ENCODE measurements at regions not wholly inside any gene's neighbourhood (a gene's known extent, or its start where the extent isn't known, plus 50 kb on each side); places are given as distances from the start of the nearest gene placed in this dataset.

DNA sequence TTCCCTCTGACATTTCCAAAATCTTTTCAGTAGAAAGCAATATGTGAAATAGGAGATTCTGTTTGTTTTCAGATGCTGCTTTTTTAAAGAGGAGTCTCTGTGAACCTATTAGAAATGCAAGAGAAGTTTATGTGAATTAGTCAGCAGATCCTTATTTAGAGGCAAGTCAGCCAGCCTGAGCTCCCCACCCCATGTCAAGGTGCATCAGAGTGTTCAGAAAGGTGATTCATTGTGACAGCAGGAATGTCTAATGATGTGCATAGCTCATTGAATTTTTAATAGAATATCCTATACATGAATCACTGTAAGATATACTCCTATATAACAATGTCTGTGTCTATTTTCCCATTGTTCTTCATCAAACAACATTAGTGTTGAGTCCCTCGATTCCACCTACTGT, 1222.4 kb upstream of the USP15 start:
- Histone ChIP-seq H3K27me3 (ENCODE audit: low read depth, low read length) (no peaks in the 10 kb centered on the region), H3K36me3 (replicated peaks; ENCODE audit: low read depth, low read length) (no peaks in the 10 kb centered on the region), H3K4me1 (ENCODE audit: low read length) (no peaks in the 10 kb centered on the region), H4K20me1 (ENCODE audit: insufficient read depth, low read length) (no peaks in the 10 kb centered on the region), H3K79me2 (ENCODE audit: low read length) (no peaks in the 10 kb centered on the region), H3K9me3 (ENCODE audit: insufficient read depth, low read length) (no peaks in the 10 kb centered on the region), H3K27ac (ENCODE audit: low read length) (no peak overlapping the region), H3K9ac (ENCODE audit: low read length) (no peak overlapping the region), H3K4me3 (ENCODE audit: low read length) (no peak overlapping the region), H2AFZ (ENCODE audit: low read depth, low read length) (no peak overlapping the region), H3K4me2 (ENCODE audit: low read length) (no peak overlapping the region)
- TF ChIP-seq, protein P1, sequence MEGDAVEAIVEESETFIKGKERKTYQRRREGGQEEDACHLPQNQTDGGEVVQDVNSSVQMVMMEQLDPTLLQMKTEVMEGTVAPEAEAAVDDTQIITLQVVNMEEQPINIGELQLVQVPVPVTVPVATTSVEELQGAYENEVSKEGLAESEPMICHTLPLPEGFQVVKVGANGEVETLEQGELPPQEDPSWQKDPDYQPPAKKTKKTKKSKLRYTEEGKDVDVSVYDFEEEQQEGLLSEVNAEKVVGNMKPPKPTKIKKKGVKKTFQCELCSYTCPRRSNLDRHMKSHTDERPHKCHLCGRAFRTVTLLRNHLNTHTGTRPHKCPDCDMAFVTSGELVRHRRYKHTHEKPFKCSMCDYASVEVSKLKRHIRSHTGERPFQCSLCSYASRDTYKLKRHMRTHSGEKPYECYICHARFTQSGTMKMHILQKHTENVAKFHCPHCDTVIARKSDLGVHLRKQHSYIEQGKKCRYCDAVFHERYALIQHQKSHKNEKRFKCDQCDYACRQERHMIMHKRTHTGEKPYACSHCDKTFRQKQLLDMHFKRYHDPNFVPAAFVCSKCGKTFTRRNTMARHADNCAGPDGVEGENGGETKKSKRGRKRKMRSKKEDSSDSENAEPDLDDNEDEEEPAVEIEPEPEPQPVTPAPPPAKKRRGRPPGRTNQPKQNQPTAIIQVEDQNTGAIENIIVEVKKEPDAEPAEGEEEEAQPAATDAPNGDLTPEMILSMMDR (IDR thresholded peaks at IDR 0.05; ENCODE audit: low read depth, low read length) = no peak

DNA sequence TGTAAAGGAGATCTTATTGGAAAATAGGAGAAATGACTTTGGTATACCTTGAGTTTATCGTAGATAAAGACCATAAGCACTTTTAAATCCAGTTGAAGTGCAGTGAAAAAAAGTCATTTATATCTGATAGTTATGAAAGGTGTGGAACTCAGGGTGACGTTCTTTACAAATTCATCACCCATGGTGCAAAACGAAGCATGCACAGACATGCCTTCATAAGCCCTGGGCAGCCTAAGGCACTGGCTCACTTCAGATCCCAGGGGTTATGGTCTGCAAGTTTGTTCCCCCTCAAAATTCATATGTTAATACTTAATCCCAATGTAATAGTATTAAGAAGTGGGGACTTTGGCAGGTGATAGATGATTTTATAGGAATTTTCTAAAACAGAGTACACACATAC, 1216.4 kb upstream of the USP15 start:
- no peak overlapping the region for H2AFZ ChIP-seq (ENCODE audit: low read depth, low read length)
- H3K27ac ChIP-seq (ENCODE audit: low read length) = no peak overlapping the region

DNA sequence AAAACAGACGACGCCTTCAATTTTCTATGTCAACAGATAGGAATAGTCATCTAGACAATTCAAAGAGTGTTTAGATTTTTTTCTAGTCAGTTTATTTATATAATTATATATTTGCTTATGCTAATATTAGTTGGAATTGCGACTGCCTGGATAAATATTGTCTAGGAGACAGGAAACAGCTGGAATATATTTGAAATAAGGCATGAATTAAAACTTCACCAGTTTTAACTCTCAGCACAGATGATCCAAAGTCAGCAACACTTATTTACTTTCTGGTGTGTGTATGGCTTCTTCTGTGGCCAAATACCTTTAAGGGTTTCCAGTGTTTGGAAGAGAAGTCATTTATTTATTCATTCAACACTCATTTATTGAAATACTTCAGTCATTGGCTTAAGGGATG, 1215.4 kb upstream of the USP15 start:
- Histone ChIP-seq H4K20me1 (ENCODE audit: insufficient read depth, low read length) (no peaks in the 10 kb centered on the region), H3K27ac (ENCODE audit: low read length) (no peak overlapping the region), H3K36me3 (replicated peaks; ENCODE audit: low read depth, low read length) (no peaks in the 10 kb centered on the region), H3K4me2 (ENCODE audit: low read length) (no peak overlapping the region), H3K4me1 (ENCODE audit: low read length) (no peaks in the 10 kb centered on the region), H2AFZ (ENCODE audit: low read depth, low read length) (no peak overlapping the region), H3K9me3 (ENCODE audit: insufficient read depth, low read length) (no peaks in the 10 kb centered on the region), H3K9ac (ENCODE audit: low read length) (no peak overlapping the region), H3K79me2 (ENCODE audit: low read length) (no peaks in the 10 kb centered on the region), H3K27me3 (ENCODE audit: low read depth, low read length) (no peaks in the 10 kb centered on the region), H3K4me3 (ENCODE audit: low read length) (no peak overlapping the region)
- TF ChIP-seq, protein P1 (IDR thresholded peaks at IDR 0.05; ENCODE audit: low read depth, low read length) = no peak
- no peak for TF ChIP-seq EZH2phosphoT487 (IDR thresholded peaks at IDR 0.05; ENCODE audit: low read depth)

More for the DNA sequence above, 1216.4 kb upstream of the USP15 start:
- Histone ChIP-seq H3K4me1 (ENCODE audit: low read length) (no peaks in the 10 kb centered on the region), H3K9ac (ENCODE audit: low read length) (no peak overlapping the region), H4K20me1 (ENCODE audit: insufficient read depth, low read length) (no peaks in the 10 kb centered on the region), H3K36me3 (replicated peaks; ENCODE audit: low read depth, low read length) (no peaks in the 10 kb centered on the region), H3K4me3 (ENCODE audit: low read length) (no peak overlapping the region), H3K27me3 (ENCODE audit: low read depth, low read length) (no peaks in the 10 kb centered on the region), H3K79me2 (ENCODE audit: low read length) (no peaks in the 10 kb centered on the region), H3K9me3 (ENCODE audit: insufficient read depth, low read length) (no peaks in the 10 kb centered on the region), H3K4me2 (ENCODE audit: low read length) (no peak overlapping the region)
- TF ChIP-seq, protein P1 (IDR thresholded peaks at IDR 0.05; ENCODE audit: low read depth, low read length) = no peak
- TF ChIP-seq EZH2phosphoT487 (IDR thresholded peaks at IDR 0.05; ENCODE audit: low read depth) = no peak

DNA sequence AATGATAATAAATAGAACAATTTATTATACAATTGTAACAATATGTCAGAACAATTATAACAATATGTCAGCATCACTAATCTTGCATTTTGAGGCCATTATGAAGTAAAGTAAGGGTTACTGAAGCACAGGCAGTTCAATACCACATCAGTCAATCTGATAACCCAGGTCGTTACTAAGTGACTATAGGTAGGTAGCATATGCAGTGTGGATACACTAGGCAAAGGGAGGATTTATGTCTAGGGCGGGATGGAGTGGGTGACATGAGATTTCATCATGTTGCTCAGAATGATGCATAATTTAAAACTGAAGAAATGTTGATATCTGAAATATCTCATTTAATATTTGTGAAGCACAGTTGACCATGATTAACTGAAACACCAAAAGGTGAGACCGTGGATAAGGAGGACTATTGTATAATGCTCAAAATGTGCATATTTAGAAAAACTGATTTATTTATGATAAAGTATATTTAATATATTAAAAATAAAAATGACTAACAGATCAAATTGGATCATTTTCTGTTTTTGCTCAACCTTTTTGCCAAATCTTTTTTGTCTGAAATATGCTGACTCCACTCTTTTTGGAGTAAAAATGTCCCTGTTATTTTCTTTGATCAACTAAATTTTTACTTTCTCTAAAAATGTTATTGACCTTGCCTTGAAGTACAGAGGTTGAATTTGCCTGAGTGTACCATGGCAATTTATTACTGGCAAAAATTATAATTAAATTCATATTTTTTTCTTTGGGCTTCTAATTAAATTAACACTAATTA, 1189.4 kb upstream of the USP15 start:
- Histone ChIP-seq H3K27me3 (ENCODE audit: low read depth, low read length) (no peaks in the 10 kb centered on the region), H2AFZ (ENCODE audit: low read depth, low read length) (no peak overlapping the region)

More for the DNA sequence above, 1189.4 kb upstream of the USP15 start:
- no peak overlapping the region for H3K4me3 ChIP-seq (ENCODE audit: low read length)
- no peak overlapping the region for H3K9ac ChIP-seq (ENCODE audit: low read length)
- no peak overlapping the region for H3K4me2 ChIP-seq (ENCODE audit: low read length)
- no peaks in the 10 kb centered on the region for H4K20me1 ChIP-seq (ENCODE audit: insufficient read depth, low read length)
- H3K9me3 ChIP-seq (ENCODE audit: insufficient read depth, low read length) = no peaks in the 10 kb centered on the region
- no peaks in the 10 kb centered on the region for H3K36me3 ChIP-seq (replicated peaks; ENCODE audit: low read depth, low read length)
- no peaks in the 10 kb centered on the region for H3K79me2 ChIP-seq (ENCODE audit: low read length)
- H3K4me1 ChIP-seq (ENCODE audit: low read length) = no peaks in the 10 kb centered on the region
- H3K27ac ChIP-seq (ENCODE audit: low read length) = no peak overlapping the region
- TF ChIP-seq, protein P1 (IDR thresholded peaks at IDR 0.05; ENCODE audit: low read depth, low read length) = no peak
- no peak for TF ChIP-seq EZH2phosphoT487 (IDR thresholded peaks at IDR 0.05; ENCODE audit: low read depth)

All from OCI-LY3 (cell line).